HepG2 (cell line): ENCODE measurements at regions not wholly inside any gene's neighbourhood (a gene's known extent, or its start where the extent isn't known, plus 50 kb on each side); places are given as distances from the start of the nearest gene placed in this dataset.

Source experiments
- ATAC-seq: fragments of 200-7000 bp; cut with Tn5 transposase; 3 replicates; pipeline ENCODE4 v1.9.1; 2020; ENCODE audit warnings: mild to moderate bottlenecking, moderate library complexity
- BruUV-seq: library from RNA; stranded (reverse); fragments of 400-500 nt; replicated peaks from 2 replicates; lab custom pipeline; 2021; lab: Mats Ljungman, UMichigan
- CTCF ChIA-PET: fragments of 300-600 bp; formaldehyde crosslinking; extraction: SDS; loops from one replicate; lab custom pipeline; 2021; ENCODE audit warnings: low total read pairs, inconsistent platforms, low intra/inter-chr PET ratio; lab: Yijun Ruan, JAX
- POLR2A ChIA-PET: fragments of 350-600 bp; sonication (Branson Sonifier 250); formaldehyde crosslinking; loops from one replicate; lab custom pipeline; 2020; ENCODE audit warnings: antibody characterized with exemption, inconsistent platforms; lab: Yijun Ruan, JAX
- DNase-seq: peaks from one replicate; pipeline ENCODE4 v3.0.0-alpha.2; 2015; ENCODE audit warnings: low spot score
- FAIRE-seq: peaks from 3 replicates; lab custom pipeline; 2011; peaks lifted over from hg19 to GRCh38; lab: Jason Lieb, UNC
- H2AFZ ChIP-seq: one replicate; pipeline ENCODE4 v1.6.1; 2011; ENCODE audit warnings: low read length, inconsistent platforms
- H3K27ac ChIP-seq: fragments of 300-600 bp; 3 replicates; pipeline ENCODE4 v1.8.0; 2011; ENCODE audit warnings: mixed run types, mild to moderate bottlenecking, mixed read lengths, low read length, inconsistent platforms; ENCODE audit not compliant: insufficient read depth; ENCODE audit errors: extremely low read length
- H3K27me3 ChIP-seq, 2 experiments: fragments of 200-600 bp in 1 of 2; 2 replicates in 1 of 2; 3 replicates in 1 of 2; pipeline versions ENCODE4 v1.6.0 to v1.8.0; 2011; ENCODE audit warnings: low read length in 2 of 2, mild to moderate bottlenecking in 2 of 2, moderate library complexity in 2 of 2, inconsistent platforms in 1 of 2; ENCODE audit not compliant: insufficient read depth in 2 of 2, control insufficient read depth in 1 of 2
- H3K36me3 ChIP-seq, 2 experiments: fragments of 200-600 bp in 1 of 2; replicated peaks in 1 of 2; 2 replicates in 1 of 2; 3 replicates in 1 of 2; pipeline versions ENCODE4 v1.5.1 to v1.8.0; 2011; ENCODE audit warnings: low read length in 2 of 2, inconsistent platforms in 1 of 2; ENCODE audit not compliant: insufficient read depth in 2 of 2, control insufficient read depth in 1 of 2
- H3K4me1 ChIP-seq: 2 replicates; pipeline ENCODE4 v1.5.1; 2012; ENCODE audit warnings: low read length, inconsistent platforms; ENCODE audit not compliant: insufficient read depth
- H3K4me2 ChIP-seq: 2 replicates; pipeline ENCODE4 v1.6.0; 2011; ENCODE audit warnings: low read depth, low read length, inconsistent platforms
- H3K4me3 ChIP-seq, 3 experiments: fragments of 200-600 bp in 1 of 3; sonication (generic), shearing (Covaris generic) in 1 of 3; replicated peaks in 1 of 3; 2 replicates each; pipeline ENCODE4 v1.5.1; 2011 to 2016; ENCODE audit warnings: low read length in 3 of 3, inconsistent platforms in 2 of 3, low read depth in 2 of 3, mild to moderate bottlenecking in 2 of 3, control low read depth in 1 of 3, mixed read lengths in 1 of 3; ENCODE audit not compliant: insufficient read depth in 1 of 3
- H3K79me2 ChIP-seq: one replicate; pipeline ENCODE4 v1.6.1; 2011; ENCODE audit warnings: low read length, inconsistent platforms; ENCODE audit not compliant: insufficient read depth
- H3K9ac ChIP-seq: 2 replicates; pipeline ENCODE4 v1.6.0; 2011; ENCODE audit warnings: mild to moderate bottlenecking, low read depth, low read length, inconsistent platforms; ENCODE audit not compliant: insufficient read depth
- H3K9me3 ChIP-seq: 2 replicates; pipeline ENCODE4 v1.5.1; 2012; ENCODE audit warnings: mild to moderate bottlenecking, low read length
- H4K20me1 ChIP-seq: 2 replicates; pipeline ENCODE4 v1.6.0; 2011; ENCODE audit warnings: inconsistent platforms, mild to moderate bottlenecking, low read length, moderate library complexity; ENCODE audit not compliant: insufficient read depth
- EHMT2 ChIP-seq: fragments of 200-600 bp; sonication (generic); IDR thresholded peaks from 2 replicates; pipeline ENCODE4 v1.7.0; 2017; ENCODE audit warnings: antibody characterized with exemption, low read depth, low read length, borderline replicate concordance
- FOXA3 ChIP-seq: IDR thresholded peaks from 2 replicates; pipeline ENCODE4 v1.6.1; 2016; ENCODE audit warnings: missing genetic modification reagents, missing compliant biosample characterization
- MTF2 ChIP-seq: sonication (generic); formaldehyde crosslinking; IDR thresholded peaks from 2 replicates; pipeline ENCODE4 v1.5.0; 2020; ENCODE audit warnings: missing genetic modification reagents, borderline replicate concordance
- PITX1 ChIP-seq: sonication (generic); formaldehyde crosslinking; IDR thresholded peaks from 2 replicates; pipeline ENCODE4 v1.5.1; 2020; ENCODE audit warnings: mild to moderate bottlenecking, missing genetic modification reagents
- PRDM15 ChIP-seq: sonication (generic); formaldehyde crosslinking; IDR thresholded peaks from 2 replicates; pipeline ENCODE4 v1.4.0; 2020; ENCODE audit warnings: missing genetic modification reagents
- REL ChIP-seq: sonication (generic); formaldehyde crosslinking; conservative IDR thresholded peaks from 2 replicates; pipeline ENCODE4 v1.8.0; 2022; ENCODE audit warnings: mild to moderate bottlenecking, missing genetic modification reagents, moderate library complexity
- TFDP2 ChIP-seq: sonication (generic); formaldehyde crosslinking; IDR thresholded peaks from 2 replicates; pipeline ENCODE4 v1.4.0; 2020; ENCODE audit warnings: missing genetic modification reagents
- ZNF3 ChIP-seq: IDR thresholded peaks from 2 replicates; pipeline ENCODE4 v1.7.0; 2017; ENCODE audit warnings: inconsistent platforms
- ZNF605 ChIP-seq: sonication (generic); formaldehyde crosslinking; IDR thresholded peaks from 2 replicates; pipeline ENCODE4 v1.8.0; 2022; ENCODE audit warnings: mild to moderate bottlenecking, missing genetic modification reagents
- ZNF691 ChIP-seq: sonication (generic); formaldehyde crosslinking; IDR thresholded peaks from 2 replicates; pipeline ENCODE4 v1.4.0; 2020; ENCODE audit warnings: missing genetic modification reagents, low read depth, mild to moderate bottlenecking, borderline replicate concordance
- WGBS: methylation state at CpG from one replicate; pipeline ENCODE4 v1.1.6; 2017; ENCODE audit warnings: low lambda C conversion rate; 5-methylcytosine and 5-hydroxymethylcytosine counted together
- in situ Hi-C: cut with HindIII; loops from 2 replicates; pipeline ENCODE4 v1.10.0; 2017; ENCODE audit warnings: low pct_unique_long_range_greater_than_20kb; ENCODE audit not compliant: extremely low pct_ligation_motif_present
- intact Hi-C: fragments of 100-400 bp; cut with micrococcal nuclease; formaldehyde crosslinking; loops from one replicate; pipeline ENCODE4 v1.10.0; 2022; ENCODE audit not compliant: unreplicated experiment

GRCh38 chr20:18913701-18914100 lies 100.1 kb downstream of the SCP2D1 start:
- intact Hi-C loops = no loop called here

GRCh38 chr20:18914796-18915195 lies 101.2 kb downstream of the SCP2D1 start:
- DNase-seq (no peak), ATAC-seq (no peak), FAIRE-seq (no peak)
- in situ Hi-C loops (no loop called here), intact Hi-C loops (no loop called here)
- CTCF ChIA-PET = no interaction called here
- no peak overlapping the region for H3K27ac ChIP-seq
- 11% methylated on average over 2 of the region's 2 CpGs for WGBS
- no peak overlapping the region for H3K9ac ChIP-seq
- H4K20me1 ChIP-seq = no peaks in the 10 kb centered on the region
- no peaks in the 10 kb centered on the region for H3K9me3 ChIP-seq
- no peaks in the 10 kb centered on the region for H3K27me3 ChIP-seq
- H3K4me1 ChIP-seq = no peaks in the 10 kb centered on the region
- H3K79me2 ChIP-seq = no peaks in the 10 kb centered on the region
- H3K36me3 ChIP-seq = no peaks in the 10 kb centered on the region
- H3K4me2 ChIP-seq = no peak overlapping the region
- POLR2A ChIA-PET = no interaction called here
- no peak overlapping the region for H3K4me3 ChIP-seq
- BruUV-seq = no TSS peak
- H2AFZ ChIP-seq = no peak overlapping the region
- no peak for TF ChIP-seq ZNF605 (CRISPR knock-in tag)
- TF ChIP-seq ZNF3 (CRISPR knock-in tag) = no peak
- no peak for TF ChIP-seq PRDM15
- TF ChIP-seq REL (CRISPR knock-in tag) = no peak

More at GRCh38 chr20:18913701-18914100, 100.1 kb downstream of the SCP2D1 start:
- H3K4me3 ChIP-seq = no peak overlapping the region
- no peaks in the 10 kb centered on the region for H4K20me1 ChIP-seq
- no peaks in the 10 kb centered on the region for H3K79me2 ChIP-seq
- no TSS peak for BruUV-seq
- H3K9me3 ChIP-seq = no peaks in the 10 kb centered on the region
- ATAC-seq = no peak
- POLR2A ChIA-PET = no interaction called here
- no peaks in the 10 kb centered on the region for H3K4me1 ChIP-seq
- no peak overlapping the region for H3K9ac ChIP-seq
- no peak for FAIRE-seq
- DNase-seq = no peak
- no peak overlapping the region for H2AFZ ChIP-seq
- no peak for TF ChIP-seq MTF2 (CRISPR knock-in tag)
- TF ChIP-seq EHMT2 = no peak
- no peak for TF ChIP-seq PITX1
- TF ChIP-seq TFDP2 (CRISPR knock-in tag) = no peak
- no peak for TF ChIP-seq FOXA3 (CRISPR knock-in tag)
- no peak for TF ChIP-seq ZNF691 (CRISPR knock-in tag)
- in situ Hi-C loops = no loop called here
- CTCF ChIA-PET = no interaction called here
- no peak overlapping the region for H3K4me2 ChIP-seq
- 0% methylated on average over 1 of the region's 1 CpG for whole genome bisulfite sequencing
- no peaks in the 10 kb centered on the region for H3K27me3 ChIP-seq
- no peak overlapping the region for H3K27ac ChIP-seq
- no peaks in the 10 kb centered on the region for H3K36me3 ChIP-seq
